ENCODE measurements at regions not wholly inside any gene's neighbourhood (a gene's known extent, or its start where the extent isn't known, plus 50 kb on each side); places are given as distances from the start of the nearest gene placed in this dataset.

DNA sequence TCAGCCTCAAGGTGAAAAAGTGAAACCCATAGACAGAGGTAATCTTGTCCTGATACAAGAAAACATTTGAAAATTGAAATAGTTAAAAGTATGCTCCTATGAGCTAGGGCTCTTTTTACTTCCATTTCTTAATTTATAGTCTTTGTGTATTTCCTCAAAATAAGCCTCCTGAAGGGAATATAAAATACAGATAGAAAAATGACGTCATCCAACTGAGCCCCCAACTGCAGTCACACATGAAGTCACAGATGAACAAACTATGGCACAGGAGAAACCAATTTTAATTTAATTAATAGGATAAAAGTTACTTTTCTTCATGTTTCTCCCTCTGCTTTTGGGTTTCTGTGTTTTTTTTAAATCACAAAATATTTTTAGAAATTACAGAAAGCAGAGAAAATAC, 280.3 kb downstream of the HTR7 start:
- no peaks in the 10 kb centered on the region for H3K36me3 ChIP-seq (ENCODE audit: control insufficient read depth, insufficient read depth, low read length)
- H3K27me3 ChIP-seq (ENCODE audit: control insufficient read depth, insufficient read depth, low read length), result no peaks in the 10 kb centered on the region
- no peak overlapping the region for H3K4me3 ChIP-seq (ENCODE audit: low read depth, low read length)
- no peaks in the 10 kb centered on the region for H3K9me3 ChIP-seq (ENCODE audit: control insufficient read depth, insufficient read depth, low read length)
- no peak overlapping the region for H3K9ac ChIP-seq (ENCODE audit: low read depth, low read length)
- H3K4me1 ChIP-seq (ENCODE audit: control insufficient read depth, insufficient read depth, low read length), result peaks cover 2% of the 10 kb centered on the region

DNA sequence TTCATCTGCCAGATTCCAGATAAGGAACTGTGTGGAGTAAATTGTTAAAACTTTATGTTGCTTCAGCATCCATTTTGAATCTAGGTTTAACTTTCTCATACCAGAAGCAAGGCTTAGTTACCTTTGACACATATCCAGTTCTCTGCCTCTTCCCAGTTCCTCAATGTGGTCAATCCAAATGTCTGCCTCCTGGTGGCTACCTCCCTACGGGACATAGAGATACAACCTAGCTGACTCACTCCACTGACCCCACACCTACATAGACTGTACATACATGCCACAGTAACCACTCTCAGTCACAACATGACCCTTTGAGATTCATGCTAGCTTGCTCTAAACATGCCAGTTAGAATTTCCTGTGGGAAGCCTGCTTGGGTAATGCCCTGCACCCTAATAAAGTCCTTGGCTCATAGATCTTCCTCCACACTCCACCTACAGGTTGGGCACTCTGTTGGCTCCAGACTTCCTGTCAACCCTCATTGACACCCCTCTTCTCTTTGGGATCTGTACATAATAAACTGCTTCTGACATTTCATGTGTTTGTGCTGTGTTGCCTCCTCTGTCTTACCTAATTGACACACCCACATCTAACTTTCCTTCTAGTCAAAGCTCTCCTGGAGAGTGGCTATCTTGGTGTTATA, 278.1 kb downstream of the HTR7 start:
- peaks cover 2% of the 10 kb centered on the region for H3K4me1 ChIP-seq (ENCODE audit: control insufficient read depth, insufficient read depth, low read length)
- no peak overlapping the region for H3K9ac ChIP-seq (ENCODE audit: low read depth, low read length)
- no peaks in the 10 kb centered on the region for H3K27me3 ChIP-seq (ENCODE audit: control insufficient read depth, insufficient read depth, low read length)
- no peak overlapping the region for H3K4me3 ChIP-seq (ENCODE audit: low read depth, low read length)
- H3K9me3 ChIP-seq (ENCODE audit: control insufficient read depth, insufficient read depth, low read length), result no peaks in the 10 kb centered on the region
- no peaks in the 10 kb centered on the region for H3K36me3 ChIP-seq (ENCODE audit: control insufficient read depth, insufficient read depth, low read length)

DNA sequence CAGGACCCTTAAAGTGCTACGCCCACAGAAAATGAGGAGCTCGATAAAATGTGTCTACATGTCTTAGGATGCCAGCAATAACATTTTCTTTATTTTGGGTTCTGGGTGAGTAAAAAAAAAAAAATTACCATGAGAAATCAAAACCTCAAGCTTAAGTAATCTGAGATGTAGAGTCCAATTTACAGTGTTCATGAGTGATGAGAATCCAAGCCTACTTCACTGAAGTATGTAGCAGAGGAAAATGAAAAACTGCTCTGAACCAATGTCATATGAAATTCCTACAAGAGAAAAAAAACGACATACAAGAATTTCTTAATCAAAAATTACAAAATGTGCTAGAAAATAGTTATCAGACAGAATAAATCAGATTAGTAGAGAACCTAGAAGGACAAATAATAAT, 274.4 kb downstream of the HTR7 start:
- Histone ChIP-seq H3K9me3 (ENCODE audit: control insufficient read depth, insufficient read depth, low read length) (no peaks in the 10 kb centered on the region), H3K4me1 (ENCODE audit: control insufficient read depth, insufficient read depth, low read length) (peaks cover 2% of the 10 kb centered on the region), H3K4me3 (ENCODE audit: low read depth, low read length) (no peak overlapping the region), H3K27me3 (ENCODE audit: control insufficient read depth, insufficient read depth, low read length) (no peaks in the 10 kb centered on the region), H3K36me3 (ENCODE audit: control insufficient read depth, insufficient read depth, low read length) (no peaks in the 10 kb centered on the region), H3K9ac (ENCODE audit: low read depth, low read length) (no peak overlapping the region)

DNA sequence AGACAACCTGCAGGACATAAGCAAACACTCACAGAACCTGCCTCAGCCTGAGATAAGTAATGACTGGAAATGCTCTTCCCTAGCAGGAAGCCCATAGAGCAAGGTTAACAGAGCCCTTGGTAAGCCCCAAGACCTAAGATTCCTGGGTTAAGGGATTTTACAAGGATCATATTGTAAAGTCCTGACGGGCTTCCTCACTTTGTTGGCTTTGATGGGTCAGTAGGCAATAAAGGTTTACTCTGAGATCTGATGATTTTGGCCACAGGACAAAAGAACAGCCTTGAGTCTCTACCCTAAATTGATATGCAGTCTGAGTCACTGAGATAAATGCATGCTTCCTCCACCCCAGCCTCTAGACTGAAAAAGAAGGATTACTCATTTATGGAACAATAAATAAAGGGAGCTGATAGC, 270.8 kb downstream of the HTR7 start:
- H3K9me3 ChIP-seq (ENCODE audit: control insufficient read depth, insufficient read depth, low read length), result no peaks in the 10 kb centered on the region
- H3K4me3 ChIP-seq (ENCODE audit: low read depth, low read length), result no peak overlapping the region
- H3K4me1 ChIP-seq (ENCODE audit: control insufficient read depth, insufficient read depth, low read length), result peaks cover 6% of the 10 kb centered on the region
- H3K27me3 ChIP-seq (ENCODE audit: control insufficient read depth, insufficient read depth, low read length), result no peaks in the 10 kb centered on the region
- H3K9ac ChIP-seq (ENCODE audit: low read depth, low read length), result no peak overlapping the region
- no peaks in the 10 kb centered on the region for H3K36me3 ChIP-seq (ENCODE audit: control insufficient read depth, insufficient read depth, low read length)

DNA sequence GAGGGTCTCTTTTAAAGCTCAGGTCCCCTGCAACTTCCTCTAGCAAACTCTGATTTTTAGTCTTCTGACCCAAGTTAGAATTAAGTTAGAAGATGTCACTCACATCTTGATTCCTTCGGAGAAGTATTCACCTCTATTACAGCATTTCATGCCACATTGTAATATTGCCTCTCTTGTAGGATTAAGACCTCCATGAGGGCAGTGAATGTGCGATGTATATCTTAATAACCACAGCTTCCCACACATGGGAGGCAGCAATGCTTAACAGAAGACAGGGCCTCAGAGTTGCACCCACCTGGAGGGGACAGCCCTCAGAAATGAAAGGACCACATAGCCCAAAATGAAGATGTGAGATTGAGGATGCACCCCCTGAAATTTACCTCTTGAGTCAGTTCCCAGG, 270.3 kb downstream of the HTR7 start:
- no peak overlapping the region for H3K4me3 ChIP-seq (ENCODE audit: low read depth, low read length)
- no peaks in the 10 kb centered on the region for H3K36me3 ChIP-seq (ENCODE audit: control insufficient read depth, insufficient read depth, low read length)
- peaks cover 9% of the 10 kb centered on the region for H3K4me1 ChIP-seq (ENCODE audit: control insufficient read depth, insufficient read depth, low read length)
- no peak overlapping the region for H3K9ac ChIP-seq (ENCODE audit: low read depth, low read length)
- no peaks in the 10 kb centered on the region for H3K9me3 ChIP-seq (ENCODE audit: control insufficient read depth, insufficient read depth, low read length)
- no peaks in the 10 kb centered on the region for H3K27me3 ChIP-seq (ENCODE audit: control insufficient read depth, insufficient read depth, low read length)

DNA sequence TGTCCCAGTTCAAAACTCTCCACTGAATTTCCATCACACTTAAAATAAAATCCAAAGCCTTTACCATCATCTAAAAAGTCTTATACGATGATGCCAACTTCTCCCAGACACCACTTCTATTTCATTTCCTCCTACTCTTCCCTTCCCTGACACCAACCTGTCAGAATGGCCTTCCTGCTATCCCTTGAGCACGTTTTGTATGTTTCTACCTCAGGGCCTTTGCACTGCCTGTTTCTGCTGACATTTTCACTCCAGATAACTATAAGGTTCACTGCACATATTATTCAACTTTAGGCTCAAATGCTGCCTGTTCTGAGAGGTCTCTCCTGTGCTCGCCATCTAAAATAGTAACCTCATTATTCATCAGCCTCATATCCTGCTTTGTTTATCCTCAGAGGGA, 269.6 kb downstream of the HTR7 start:
- Histone ChIP-seq H3K9me3 (ENCODE audit: control insufficient read depth, insufficient read depth, low read length) (no peaks in the 10 kb centered on the region), H3K36me3 (ENCODE audit: control insufficient read depth, insufficient read depth, low read length) (no peaks in the 10 kb centered on the region), H3K4me3 (ENCODE audit: low read depth, low read length) (no peak overlapping the region), H3K27me3 (ENCODE audit: control insufficient read depth, insufficient read depth, low read length) (no peaks in the 10 kb centered on the region), H3K4me1 (ENCODE audit: control insufficient read depth, insufficient read depth, low read length) (peaks cover 9% of the 10 kb centered on the region), H3K9ac (ENCODE audit: low read depth, low read length) (no peak overlapping the region)

DNA sequence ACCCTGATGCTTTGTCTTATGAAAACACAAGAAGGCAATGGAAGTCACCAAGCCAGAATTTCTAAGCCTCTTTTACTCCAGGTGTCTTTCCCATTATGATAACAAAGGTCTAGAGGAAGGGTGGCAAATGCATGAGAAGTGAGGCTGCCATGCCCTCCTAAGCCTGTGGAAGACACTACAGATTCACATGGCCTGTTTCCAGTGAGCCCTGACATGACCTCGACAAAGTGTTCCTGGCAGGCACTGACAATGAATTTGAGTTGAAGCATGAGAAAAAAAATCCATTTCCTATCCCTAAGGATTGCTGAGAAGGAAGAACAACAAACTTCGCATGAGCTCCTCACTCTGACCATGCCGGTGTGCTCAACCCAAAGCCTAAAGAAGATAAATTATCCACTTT, 268.0 kb downstream of the HTR7 start:
- H3K36me3 ChIP-seq (ENCODE audit: control insufficient read depth, insufficient read depth, low read length), result no peaks in the 10 kb centered on the region
- H3K4me1 ChIP-seq (ENCODE audit: control insufficient read depth, insufficient read depth, low read length), result peaks cover 9% of the 10 kb centered on the region

DNA sequence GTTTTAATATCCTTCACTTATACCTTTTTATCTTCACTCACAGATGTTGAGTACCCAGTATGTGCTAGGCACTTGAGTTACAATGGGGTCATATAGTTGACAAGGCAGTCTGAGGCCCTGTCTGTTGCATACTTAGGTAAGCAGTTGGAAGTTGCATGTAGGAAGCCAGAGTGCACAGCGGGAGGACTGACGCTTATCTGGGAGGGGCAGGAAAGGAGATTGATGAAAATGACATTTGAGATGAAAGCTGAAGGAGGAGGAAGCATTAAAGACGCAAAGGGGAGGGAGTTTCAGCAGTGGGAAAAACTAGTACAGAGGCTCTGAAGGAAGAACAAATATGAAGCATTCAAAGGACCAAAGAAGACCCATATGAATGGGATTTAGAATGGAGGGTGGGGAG, 266.2 kb downstream of the HTR7 start:
- Histone ChIP-seq H3K9me3 (ENCODE audit: control insufficient read depth, insufficient read depth, low read length) (no peaks in the 10 kb centered on the region), H3K4me3 (ENCODE audit: low read depth, low read length) (no peak overlapping the region), H3K9ac (ENCODE audit: low read depth, low read length) (no peak overlapping the region), H3K4me1 (ENCODE audit: control insufficient read depth, insufficient read depth, low read length) (peaks cover 9% of the 10 kb centered on the region), H3K36me3 (ENCODE audit: control insufficient read depth, insufficient read depth, low read length) (no peaks in the 10 kb centered on the region), H3K27me3 (ENCODE audit: control insufficient read depth, insufficient read depth, low read length) (no peaks in the 10 kb centered on the region)

More for the DNA sequence above, 268.0 kb downstream of the HTR7 start:
- H3K4me3 ChIP-seq (ENCODE audit: low read depth, low read length), result no peak overlapping the region
- H3K9ac ChIP-seq (ENCODE audit: low read depth, low read length), result no peak overlapping the region
- H3K9me3 ChIP-seq (ENCODE audit: control insufficient read depth, insufficient read depth, low read length), result no peaks in the 10 kb centered on the region
- H3K27me3 ChIP-seq (ENCODE audit: control insufficient read depth, insufficient read depth, low read length), result no peaks in the 10 kb centered on the region

DNA sequence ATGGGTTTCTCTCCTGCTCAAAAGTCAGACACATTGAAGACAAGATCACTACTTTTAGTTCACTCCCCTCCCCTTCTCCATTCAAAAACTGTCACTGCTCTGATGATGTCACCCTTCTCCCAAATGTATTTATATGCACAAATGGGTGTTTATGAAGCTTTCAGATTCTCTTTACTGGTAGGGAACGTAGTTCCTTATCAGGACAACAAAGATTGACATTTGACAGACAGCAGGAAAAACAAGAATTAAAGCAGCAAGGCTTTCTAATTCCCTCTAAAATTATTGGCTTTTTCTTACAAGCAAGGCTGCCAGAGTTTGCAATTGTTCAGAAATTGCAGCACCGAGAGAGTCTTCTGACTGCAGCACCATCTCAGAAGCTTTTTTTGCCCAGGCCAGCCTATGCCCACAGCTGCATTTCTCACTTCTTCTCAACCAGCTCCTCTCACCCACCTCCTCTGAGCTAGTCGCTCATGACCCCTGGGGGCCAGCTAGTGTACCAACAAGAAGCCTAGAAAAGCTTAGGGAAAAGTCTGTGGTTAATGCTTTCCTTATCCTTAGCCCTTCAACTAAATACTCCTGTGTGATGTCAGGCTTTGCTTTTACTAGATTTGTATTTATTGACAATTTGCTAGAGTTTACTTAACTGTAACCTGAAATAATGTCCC, 265.1 kb downstream of the HTR7 start:
- Histone ChIP-seq H3K36me3 (ENCODE audit: control insufficient read depth, insufficient read depth, low read length) (no peaks in the 10 kb centered on the region), H3K4me1 (ENCODE audit: control insufficient read depth, insufficient read depth, low read length) (peaks cover 9% of the 10 kb centered on the region), H3K9ac (ENCODE audit: low read depth, low read length) (no peak overlapping the region), H3K27me3 (ENCODE audit: control insufficient read depth, insufficient read depth, low read length) (no peaks in the 10 kb centered on the region), H3K4me3 (ENCODE audit: low read depth, low read length) (no peak overlapping the region), H3K9me3 (ENCODE audit: control insufficient read depth, insufficient read depth, low read length) (no peaks in the 10 kb centered on the region)

DNA sequence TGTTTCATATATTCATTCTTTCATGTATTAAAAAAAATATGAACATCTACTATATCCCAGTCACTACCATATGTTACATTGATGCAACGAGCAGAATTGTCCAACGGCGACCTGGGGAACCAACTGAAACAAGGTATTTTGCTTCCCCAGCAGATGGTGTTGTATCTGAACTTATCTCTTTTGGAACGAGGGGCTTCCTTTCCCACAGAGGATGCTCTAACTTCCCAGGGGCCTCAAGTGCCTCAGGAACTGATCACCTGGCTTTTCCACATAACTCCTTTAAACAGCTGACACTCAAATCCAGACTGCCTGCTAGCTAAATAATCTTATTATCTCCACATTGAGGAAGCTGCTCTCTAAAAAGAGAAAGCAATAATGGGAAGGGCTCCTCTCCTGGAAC, 259.3 kb downstream of the HTR7 start:
- H3K9ac ChIP-seq (ENCODE audit: low read depth, low read length), result no peak overlapping the region
- no peaks in the 10 kb centered on the region for H3K4me1 ChIP-seq (ENCODE audit: control insufficient read depth, insufficient read depth, low read length)
- no peaks in the 10 kb centered on the region for H3K27me3 ChIP-seq (ENCODE audit: control insufficient read depth, insufficient read depth, low read length)
- no peak overlapping the region for H3K4me3 ChIP-seq (ENCODE audit: low read depth, low read length)
- no peaks in the 10 kb centered on the region for H3K36me3 ChIP-seq (ENCODE audit: control insufficient read depth, insufficient read depth, low read length)
- no peaks in the 10 kb centered on the region for H3K9me3 ChIP-seq (ENCODE audit: control insufficient read depth, insufficient read depth, low read length)

DNA sequence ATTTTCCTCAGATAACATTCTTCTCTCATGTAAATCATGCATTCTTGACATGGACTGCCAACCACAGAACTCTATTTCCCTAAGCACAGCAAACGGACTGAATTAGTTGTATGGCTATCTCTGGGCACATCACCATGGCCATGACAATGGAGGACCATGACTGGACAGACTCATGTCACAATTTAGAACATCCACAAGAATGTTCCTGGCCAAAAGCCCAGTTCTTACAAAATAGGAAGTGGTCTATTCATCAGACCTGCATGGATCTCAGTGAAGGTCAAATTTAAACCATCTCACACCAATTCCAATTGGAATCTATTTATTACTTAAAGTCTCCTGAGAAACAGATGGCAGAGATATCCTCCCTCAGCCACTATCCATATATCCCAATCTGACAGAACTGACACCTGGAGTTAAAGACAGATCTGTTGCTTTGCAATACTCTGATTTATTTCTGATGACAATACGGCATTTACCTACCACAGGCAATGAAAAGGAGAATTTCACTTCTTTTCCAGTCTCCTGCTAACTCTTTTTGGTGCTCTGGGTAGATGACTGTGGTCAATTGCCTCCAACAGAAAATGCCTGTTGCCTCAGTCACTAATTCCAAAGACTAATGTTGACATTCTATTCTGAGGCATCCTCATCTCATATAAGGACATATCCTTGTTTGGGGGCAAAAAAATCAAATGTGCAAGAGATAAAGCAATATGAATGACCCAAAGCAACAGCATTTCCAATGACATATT, 254.8 kb downstream of the HTR7 start:
- no peaks in the 10 kb centered on the region for H3K27me3 ChIP-seq (ENCODE audit: control insufficient read depth, insufficient read depth, low read length)
- no peaks in the 10 kb centered on the region for H3K36me3 ChIP-seq (ENCODE audit: control insufficient read depth, insufficient read depth, low read length)
- H3K9ac ChIP-seq (ENCODE audit: low read depth, low read length), result no peak overlapping the region
- no peaks in the 10 kb centered on the region for H3K4me1 ChIP-seq (ENCODE audit: control insufficient read depth, insufficient read depth, low read length)
- H3K9me3 ChIP-seq (ENCODE audit: control insufficient read depth, insufficient read depth, low read length), result no peaks in the 10 kb centered on the region
- H3K4me3 ChIP-seq (ENCODE audit: low read depth, low read length), result no peak overlapping the region

DNA sequence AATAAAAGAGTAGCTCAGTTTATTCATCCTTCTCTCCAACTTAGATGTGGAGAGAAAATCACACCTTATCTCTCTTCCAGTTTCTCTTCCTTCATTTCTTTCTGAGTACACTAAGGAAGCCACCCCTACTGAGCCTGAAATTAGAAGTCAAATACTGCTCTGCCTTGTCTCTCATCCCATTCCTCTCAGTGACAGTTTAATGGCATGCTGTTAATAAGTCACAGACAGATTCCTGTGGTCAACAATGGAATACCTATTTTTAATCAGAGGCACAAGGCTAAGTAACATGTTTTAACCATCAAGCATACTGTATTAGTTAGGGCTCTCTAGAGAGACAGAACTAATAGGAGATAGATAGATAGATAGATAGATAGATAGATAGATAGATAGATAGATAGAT, 253.2 kb downstream of the HTR7 start:
- no peaks in the 10 kb centered on the region for H3K4me1 ChIP-seq (ENCODE audit: control insufficient read depth, insufficient read depth, low read length)
- no peak overlapping the region for H3K9ac ChIP-seq (ENCODE audit: low read depth, low read length)
- no peaks in the 10 kb centered on the region for H3K9me3 ChIP-seq (ENCODE audit: control insufficient read depth, insufficient read depth, low read length)
- H3K4me3 ChIP-seq (ENCODE audit: low read depth, low read length), result no peak overlapping the region
- no peaks in the 10 kb centered on the region for H3K36me3 ChIP-seq (ENCODE audit: control insufficient read depth, insufficient read depth, low read length)
- no peaks in the 10 kb centered on the region for H3K27me3 ChIP-seq (ENCODE audit: control insufficient read depth, insufficient read depth, low read length)
